ENCODE measurements at regions not wholly inside any gene's neighbourhood (a gene's known extent, or its start where the extent isn't known, plus 50 kb on each side); places are given as distances from the start of the nearest gene placed in this dataset.

- H3K9me3 Mint-ChIP-seq, result no peaks in the 10 kb centered on the region; the same call in 2 of the 3 replicates
- no peaks in the 10 kb centered on the region for H3K79me2 ChIP-seq (replicated peaks; ENCODE audit: insufficient read depth)
- ATAC-seq, result peak; percentile 61
These were observed 241.0 kb downstream of the NSUN3 start for GRCh38 chr3:94303897-94304296.

GRCh38 chr3:94304954-94305353, 242.1 kb downstream of the NSUN3 start:
- Mint-ChIP-seq H3K36me3 (ENCODE audit: low read depth) (no peaks in the 10 kb centered on the region; the same call in 2 of the 3 replicates), H3K4me3 (no peak overlapping the region), H3K4me1 (peaks cover 21% of the 10 kb centered on the region; the same call in 2 of the 3 replicates), H3K27ac (no peak overlapping the region), H3K27me3 (ENCODE audit: insufficient read depth, low read depth, poor library complexity) (peaks cover 3% of the 10 kb centered on the region), H3K9me3 (no peaks in the 10 kb centered on the region; the same call in 2 of the 3 replicates)
- Histone ChIP-seq H3K4me1 (ENCODE audit: insufficient read depth) (peaks cover 5% of the 10 kb centered on the region; the same call in 1 of the 2 replicates), H3F3A (replicated peaks; ENCODE audit: low read depth) (no peaks in the 10 kb centered on the region), H3K79me2 (replicated peaks; ENCODE audit: insufficient read depth) (no peaks in the 10 kb centered on the region), H2AFZ (no peak overlapping the region), H3K4me3 (no peak overlapping the region), H3K9me2 (ENCODE audit: insufficient read depth) (no peaks in the 10 kb centered on the region), H3K27me3 (ENCODE audit: insufficient read depth) (no peaks in the 10 kb centered on the region), H3K36me3 (ENCODE audit: insufficient read depth) (no peaks in the 10 kb centered on the region), H3K27ac (ENCODE audit: low read depth) (no peak overlapping the region), H4K20me1 (replicated peaks; ENCODE audit: insufficient read depth) (no peaks in the 10 kb centered on the region), H3K4me2 (no peak overlapping the region)
- DNase-seq (ENCODE audit: low spot score), result no peak
- ATAC-seq, result no peak
- TF ChIP-seq ZNF462 (CRISPR knock-in tag; IDR thresholded peaks at IDR 0.05), result no peak

More at GRCh38 chr3:94303897-94304296, 241.0 kb downstream of the NSUN3 start:
- no peak for TF ChIP-seq ETS1 (IDR thresholded peaks at IDR 0.05)
- peak; percentile 27 to 35; a peak in 1 of 4 replicates for TF ChIP-seq CTCF (conservative IDR thresholded peaks at IDR 0.05; ENCODE audit: low read depth in 2 of 2)
- no peak for TF ChIP-seq ZNF331 (CRISPR knock-in tag; IDR thresholded peaks at IDR 0.05; ENCODE audit: low read depth)
- H3K36me3 ChIP-seq (ENCODE audit: insufficient read depth), result no peaks in the 10 kb centered on the region
- H3K4me1 ChIP-seq (ENCODE audit: insufficient read depth), result peaks cover 5% of the 10 kb centered on the region; the same call in 1 of the 2 replicates
- DNase-seq (ENCODE audit: low spot score), result peak; percentile 32
- H3K36me3 Mint-ChIP-seq (ENCODE audit: low read depth), result no peaks in the 10 kb centered on the region; the same call in 2 of the 3 replicates
- H3K4me1 Mint-ChIP-seq, result peaks cover 21% of the 10 kb centered on the region; the same call in 2 of the 3 replicates
- H3K27me3 ChIP-seq (ENCODE audit: insufficient read depth), result no peaks in the 10 kb centered on the region
- no peak overlapping the region for H3K27ac ChIP-seq (ENCODE audit: low read depth)
- no peak overlapping the region for H3K27ac Mint-ChIP-seq
- H3K4me2 ChIP-seq, result no peak overlapping the region
- no peaks in the 10 kb centered on the region for H3F3A ChIP-seq (replicated peaks; ENCODE audit: low read depth)
- no peak overlapping the region for H3K4me3 ChIP-seq
- H4K20me1 ChIP-seq (replicated peaks; ENCODE audit: insufficient read depth), result no peaks in the 10 kb centered on the region
- no peak overlapping the region; the same call in 1 of the 2 replicates for H2AFZ ChIP-seq
- H3K9me2 ChIP-seq (ENCODE audit: insufficient read depth), result no peaks in the 10 kb centered on the region
- H3K4me3 Mint-ChIP-seq, result no peak overlapping the region
- peaks cover 3% of the 10 kb centered on the region for H3K27me3 Mint-ChIP-seq (ENCODE audit: insufficient read depth, low read depth, poor library complexity)

All from GM23338 (cell line).